H1 (cell line): ENCODE measurements at regions not wholly inside any gene's neighbourhood (a gene's known extent, or its start where the extent isn't known, plus 50 kb on each side); places are given as distances from the start of the nearest gene placed in this dataset.

Source experiments
- CTCF ChIA-PET: fragments of 300-600 bp; sonication (Branson Sonifier 250); formaldehyde crosslinking; loops from one replicate; lab custom pipeline; 2021; ENCODE audit not compliant: partially characterized antibody; lab: Charles Lee
- POLR2A ChIA-PET: fragments of 300-600 bp; sonication (Branson Sonifier 250); formaldehyde crosslinking; loops from one replicate; lab custom pipeline; 2021; ENCODE audit warnings: inconsistent platforms; ENCODE audit not compliant: partially characterized antibody; lab: Charles Lee
- DNase-seq, 2 experiments: peaks; one replicate each; pipeline versions ENCODE4 v3.0.0 to v3.0.0-alpha.2; 2010 to 2022; ENCODE audit warnings: low spot score in 2 of 2, low read depth in 1 of 2, mixed read lengths in 1 of 2
- FAIRE-seq: peaks from 2 replicates; lab custom pipeline; 2011; peaks lifted over from hg19 to GRCh38; lab: Jason Lieb, UNC
- H2AFZ ChIP-seq: 2 replicates; pipeline ENCODE4 v1.8.1; 2012; ENCODE audit warnings: low read length, inconsistent platforms
- H2AK5ac ChIP-seq: 2 replicates; pipeline ENCODE4 v1.6.1; 2013; ENCODE audit warnings: low read depth, low read length
- H2BK120ac ChIP-seq: replicated peaks from 2 replicates; pipeline ENCODE3; 2013; ENCODE audit warnings: low read depth, low read length, inconsistent platforms
- H2BK12ac ChIP-seq: 2 replicates; pipeline ENCODE4 v1.6.1; 2013; ENCODE audit warnings: low read depth, low read length
- H2BK15ac ChIP-seq: 2 replicates; pipeline ENCODE4 v1.6.1; 2013; ENCODE audit warnings: low read length
- H2BK20ac ChIP-seq: 2 replicates; pipeline ENCODE4 v1.6.1; 2013; ENCODE audit warnings: low read length
- H2BK5ac ChIP-seq: 2 replicates; pipeline ENCODE4 v1.6.1; 2013; ENCODE audit warnings: low read depth, low read length
- H3K14ac ChIP-seq: 2 replicates; pipeline ENCODE4 v1.6.1; 2013; ENCODE audit warnings: inconsistent platforms; ENCODE audit not compliant: insufficient read length
- H3K18ac ChIP-seq: 2 replicates; pipeline ENCODE4 v1.6.1; 2013; ENCODE audit warnings: low read length; ENCODE audit errors: extremely low read depth
- H3K23ac ChIP-seq: 2 replicates; pipeline ENCODE4 v1.6.1; 2013; ENCODE audit warnings: inconsistent platforms; ENCODE audit not compliant: insufficient read length
- H3K23me2 ChIP-seq: 2 replicates; pipeline ENCODE4 v1.6.1; 2013; ENCODE audit warnings: low read depth, low read length
- H3K27ac ChIP-seq: 2 replicates; pipeline ENCODE4 v1.6.1; 2011; ENCODE audit warnings: low read depth, low read length, inconsistent platforms
- H3K27me3 ChIP-seq, 4 experiments: replicated peaks in 1 of 4; 1 replicate in 1 of 4; 2 replicates in 3 of 4; pipeline versions ENCODE4 v1.6.1 to v1.8.1; 2011 to 2013; ENCODE audit warnings: low read length in 3 of 4, mild to moderate bottlenecking in 3 of 4, inconsistent platforms in 2 of 4, mixed read lengths in 2 of 4, moderate library complexity in 1 of 4; ENCODE audit not compliant: control insufficient read depth in 3 of 4, insufficient read depth in 3 of 4; ENCODE audit errors: extremely low read depth in 1 of 4
- H3K36me3 ChIP-seq, 4 experiments: 2 replicates each; pipeline versions ENCODE4 v1.6.1 to v1.8.1; 2011 to 2013; ENCODE audit warnings: mild to moderate bottlenecking in 4 of 4, low read length in 3 of 4, moderate library complexity in 2 of 4, control low read depth in 1 of 4, inconsistent platforms in 1 of 4; ENCODE audit not compliant: insufficient read depth in 4 of 4, control insufficient read depth in 2 of 4
- H3K4ac ChIP-seq: replicated peaks from 2 replicates; pipeline ENCODE3; 2013; ENCODE audit warnings: low read length, low read depth, mixed read lengths, inconsistent platforms; ENCODE audit not compliant: insufficient read length
- H3K4me1 ChIP-seq, 4 experiments: replicated peaks in 1 of 4; 1 replicate in 1 of 4; 2 replicates in 3 of 4; pipeline versions ENCODE4 v1.6.1 to v1.8.1; 2011 to 2013; ENCODE audit warnings: low read length in 3 of 4, inconsistent platforms in 2 of 4, mixed read lengths in 1 of 4; ENCODE audit not compliant: insufficient read depth in 4 of 4, control insufficient read depth in 3 of 4
- H3K4me2 ChIP-seq, 2 experiments: 2 replicates each; pipeline versions ENCODE4 v1.6.1 to v1.8.1; 2011 to 2013; ENCODE audit warnings: low read depth in 2 of 2, low read length in 2 of 2, control low read depth in 1 of 2, inconsistent platforms in 1 of 2, mild to moderate bottlenecking in 1 of 2; ENCODE audit not compliant: insufficient read depth in 1 of 2
- H3K4me3 ChIP-seq, 4 experiments: fragments of 200-600, 300-600 bp in 1 of 4; sonication (generic), shearing (Covaris generic), sonication (Bioruptor Twin) in 1 of 4; 2 replicates each; pipeline versions ENCODE4 v1.5.1 to v1.8.1; 2011 to 2016; ENCODE audit warnings: low read length in 4 of 4, low read depth in 3 of 4, control low read depth in 2 of 4, inconsistent platforms in 2 of 4, mild to moderate bottlenecking in 2 of 4, mixed read lengths in 1 of 4, moderate library complexity in 1 of 4; ENCODE audit not compliant: insufficient read depth in 2 of 4; ENCODE audit errors: extremely low read depth in 1 of 4
- H3K56ac ChIP-seq: replicated peaks from 2 replicates; pipeline ENCODE3; 2013; ENCODE audit warnings: low read depth, mild to moderate bottlenecking, mixed read lengths, low read length, inconsistent platforms; ENCODE audit not compliant: insufficient read length
- H3K79me1 ChIP-seq: 2 replicates; pipeline ENCODE4 v1.6.1; 2013; ENCODE audit warnings: low read depth, low read length, control low read depth
- H3K79me2 ChIP-seq, 2 experiments: 2 replicates each; pipeline versions ENCODE4 v1.6.1 to v1.8.1; 2012 to 2013; ENCODE audit warnings: low read length in 2 of 2, mild to moderate bottlenecking in 2 of 2, inconsistent platforms in 1 of 2; ENCODE audit not compliant: insufficient read depth in 2 of 2, control insufficient read depth in 1 of 2
- H3K9ac ChIP-seq, 4 experiments: replicated peaks in 1 of 4; 1 replicate in 1 of 4; 2 replicates in 3 of 4; pipeline versions ENCODE4 v1.6.1 to v1.8.1; 2011 to 2013; ENCODE audit warnings: low read depth in 3 of 4, low read length in 3 of 4, control low read depth in 2 of 4, mild to moderate bottlenecking in 2 of 4, moderate library complexity in 2 of 4, inconsistent platforms in 1 of 4; ENCODE audit errors: extremely low read depth in 1 of 4
- H3K9me3 ChIP-seq, 2 experiments: 2 replicates each; pipeline versions ENCODE4 v1.6.1 to v1.8.1; 2012 to 2013; ENCODE audit warnings: mild to moderate bottlenecking in 2 of 2, moderate library complexity in 2 of 2, control low read depth in 1 of 2, inconsistent platforms in 1 of 2, low read depth in 1 of 2, low read length in 1 of 2, mixed read lengths in 1 of 2; ENCODE audit not compliant: insufficient read depth in 2 of 2
- H4K20me1 ChIP-seq, 2 experiments: replicated peaks in 1 of 2; 2 replicates each; pipeline versions ENCODE3 to v1.8.1; 2011 to 2013; ENCODE audit warnings: inconsistent platforms in 2 of 2, low read length in 2 of 2, mild to moderate bottlenecking in 1 of 2; ENCODE audit not compliant: insufficient read depth in 2 of 2, control insufficient read depth in 1 of 2
- H4K5ac ChIP-seq: 2 replicates; pipeline ENCODE4 v1.6.1; 2013; ENCODE audit warnings: low read length, low read depth, mixed read lengths, inconsistent platforms; ENCODE audit not compliant: insufficient read length
- H4K8ac ChIP-seq: 2 replicates; pipeline ENCODE4 v1.8.0; 2013; ENCODE audit warnings: mild to moderate bottlenecking, moderate library complexity, low read length, inconsistent platforms; ENCODE audit not compliant: insufficient read depth; ENCODE audit errors: extremely low read depth
- H4K91ac ChIP-seq: replicated peaks from 2 replicates; pipeline ENCODE3; 2013; ENCODE audit warnings: low read length, mixed read lengths, inconsistent platforms; ENCODE audit not compliant: insufficient read length
- BRCA1 ChIP-seq: IDR thresholded peaks from 2 replicates; pipeline ENCODE4 v1.6.1; 2012; ENCODE audit warnings: low read depth, low read length, improper control_type of control experiment
- CBX8 ChIP-seq: fragments of 300-800, 300-1000 bp; sonication (generic); IDR thresholded peaks from 2 replicates; pipeline ENCODE4 v1.7.1; 2016; ENCODE audit warnings: low read depth, low read length, borderline replicate concordance
- EGR1 ChIP-seq: IDR thresholded peaks from 2 replicates; pipeline ENCODE4 v1.6.1; 2011; ENCODE audit warnings: low read depth, low read length, borderline replicate concordance
- JUND ChIP-seq: IDR thresholded peaks from 2 replicates; pipeline ENCODE4 v1.6.1; 2011; ENCODE audit warnings: mild to moderate bottlenecking, improper control_type of control experiment, low read length
- PHF8 ChIP-seq: fragments of 200-600 bp; sonication (generic); conservative IDR thresholded peaks from 2 replicates; pipeline ENCODE4 v1.7.1; 2012; ENCODE audit warnings: low read depth, mild to moderate bottlenecking, inconsistent platforms, low read length, moderate library complexity
- POLR2AphosphoS5 ChIP-seq: IDR thresholded peaks from 2 replicates; pipeline ENCODE4 v1.6.1; 2011; ENCODE audit warnings: low read depth, low read length
- RBBP5 ChIP-seq: IDR thresholded peaks from 2 replicates; pipeline ENCODE4 v1.7.1; 2012; ENCODE audit warnings: low read depth, mild to moderate bottlenecking, inconsistent platforms, low read length, moderate library complexity, borderline replicate concordance
- WGBS, 2 experiments: shearing (Covaris generic) in 1 of 2; methylation state at CpG; one replicate each; pipeline versions ENCODE4 v1.1.6 to v1.1.7; 2013 to 2015; ENCODE audit warnings: low lambda C conversion rate in 2 of 2, mixed read lengths in 2 of 2, inconsistent platforms in 1 of 2, low coverage in 1 of 2, missing lambda C conversion rate in 1 of 2; ENCODE audit not compliant: insufficient replicate concordance in 2 of 2, insufficient coverage in 1 of 2, insufficient read length in 1 of 2; ENCODE audit errors: extremely low coverage in 1 of 2, missing lambda C conversion rate in 1 of 2; 5-methylcytosine and 5-hydroxymethylcytosine counted together
- TF ChIP-seq, protein P1 (sequence below): IDR thresholded peaks from 2 replicates; pipeline ENCODE4 v1.6.1; 2011; ENCODE audit warnings: low read depth, mild to moderate bottlenecking, low read length; ENCODE audit not compliant: insufficient read depth

DNA sequence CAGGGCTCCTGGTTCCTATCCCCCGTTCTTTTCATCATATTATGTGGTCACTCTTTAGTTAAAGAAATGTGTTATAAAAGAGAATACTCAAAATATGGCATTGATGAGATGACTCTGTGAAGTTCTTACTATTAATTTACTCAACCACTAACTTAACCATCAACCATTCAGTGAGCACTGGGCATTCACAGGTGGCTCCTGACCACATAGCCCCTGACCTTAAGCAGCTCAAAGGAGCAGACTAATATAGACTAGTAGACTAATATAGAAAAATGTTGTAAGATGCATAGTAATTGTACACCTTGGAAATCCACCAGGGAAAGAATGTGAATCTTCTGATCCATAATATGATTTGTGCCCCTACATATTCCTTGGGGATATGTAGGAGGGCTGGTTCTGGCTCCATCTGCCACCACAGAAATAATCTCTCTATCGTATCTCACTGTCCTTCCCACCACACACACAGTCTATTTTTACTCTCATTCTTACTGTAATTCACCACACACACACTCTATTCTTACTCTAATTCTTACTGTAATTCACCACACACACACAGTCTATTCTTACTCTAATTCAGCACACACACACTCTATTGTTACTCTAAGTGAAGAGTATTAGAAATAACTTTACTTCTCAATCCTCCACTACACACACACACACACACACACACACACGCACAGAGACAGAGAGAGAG is 188.9 kb upstream of the ITGA4 start:
- H3K9ac ChIP-seq, result no peak overlapping the region
- no peak overlapping the region for H3K14ac ChIP-seq
- no peak overlapping the region for H2BK12ac ChIP-seq
- H3K27me3 ChIP-seq, result peaks cover 0 to 1% (median 0%) of the 10 kb centered on the region in 4 experiments; a peak in 1 of 7 replicates
- H2AK5ac ChIP-seq, result no peak overlapping the region
- no peak overlapping the region for H4K8ac ChIP-seq
- H3K4me2 ChIP-seq, result no peak overlapping the region
- H3K36me3 ChIP-seq, result no peaks in the 10 kb centered on the region
- H3K4me1 ChIP-seq, result no peaks in the 10 kb centered on the region
- no peak overlapping the region for H2BK20ac ChIP-seq
- no peak overlapping the region for H2AFZ ChIP-seq
- POLR2A ChIA-PET, result no interaction called here
- no peak overlapping the region for H2BK120ac ChIP-seq
- no peak overlapping the region for H3K4me3 ChIP-seq
- no peaks in the 10 kb centered on the region for H3K23me2 ChIP-seq
- no peak overlapping the region for H3K56ac ChIP-seq
- no peak overlapping the region for H2BK15ac ChIP-seq
- no peak for DNase-seq
- 84% methylated on average over 3 of the region's 3 CpGs; no CpG with 5 or more reads in 1 of the 2 experiments for WGBS, 2 experiments
- H3K27ac ChIP-seq, result no peak overlapping the region; the same call in 1 of the 2 replicates
- FAIRE-seq, result no peak
- no peak overlapping the region for H4K91ac ChIP-seq
- H4K5ac ChIP-seq, result no peak overlapping the region
- no peaks in the 10 kb centered on the region for H3K79me1 ChIP-seq
- H4K20me1 ChIP-seq, result no peaks in the 10 kb centered on the region
- no peaks in the 10 kb centered on the region for H3K79me2 ChIP-seq
- CTCF ChIA-PET, result interaction anchor here (2.1 kb wide), 1 partner anchor 198 kb away, joined by 6 read pairs; no protein-coding TSS in a partner anchor
- no peak overlapping the region for H3K4ac ChIP-seq
- no peak overlapping the region for H3K23ac ChIP-seq
- H3K18ac ChIP-seq, result no peak overlapping the region
- H3K9me3 ChIP-seq, result no peaks in the 10 kb centered on the region
- no peak overlapping the region for H2BK5ac ChIP-seq
- TF ChIP-seq CBX8 (no peak), RBBP5 (no peak), PHF8 (no peak), EGR1 (no peak), BRCA1 (no peak), JUND (no peak), POLR2AphosphoS5 (no peak)
- TF ChIP-seq, protein P1, sequence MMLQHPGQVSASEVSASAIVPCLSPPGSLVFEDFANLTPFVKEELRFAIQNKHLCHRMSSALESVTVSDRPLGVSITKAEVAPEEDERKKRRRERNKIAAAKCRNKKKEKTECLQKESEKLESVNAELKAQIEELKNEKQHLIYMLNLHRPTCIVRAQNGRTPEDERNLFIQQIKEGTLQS, result no peak
